HS-5 (cell line): ENCODE measurements at regions not wholly inside any gene's neighbourhood (a gene's known extent, or its start where the extent isn't known, plus 50 kb on each side); places are given as distances from the start of the nearest gene placed in this dataset.

ENCODE experiments used
- DNase-seq: peaks from one replicate; pipeline ENCODE4 v3.0.0-alpha.2; 2012; ENCODE audit warnings: low read depth

GRCh38 chr4:89599026-89599425 is 237.9 kb downstream of the SNCA start:
- no peak for DNase-seq

- no peak for DNase-seq
Measured at GRCh38 chr4:89598602-89599001, 238.4 kb downstream of the SNCA start.

DNA sequence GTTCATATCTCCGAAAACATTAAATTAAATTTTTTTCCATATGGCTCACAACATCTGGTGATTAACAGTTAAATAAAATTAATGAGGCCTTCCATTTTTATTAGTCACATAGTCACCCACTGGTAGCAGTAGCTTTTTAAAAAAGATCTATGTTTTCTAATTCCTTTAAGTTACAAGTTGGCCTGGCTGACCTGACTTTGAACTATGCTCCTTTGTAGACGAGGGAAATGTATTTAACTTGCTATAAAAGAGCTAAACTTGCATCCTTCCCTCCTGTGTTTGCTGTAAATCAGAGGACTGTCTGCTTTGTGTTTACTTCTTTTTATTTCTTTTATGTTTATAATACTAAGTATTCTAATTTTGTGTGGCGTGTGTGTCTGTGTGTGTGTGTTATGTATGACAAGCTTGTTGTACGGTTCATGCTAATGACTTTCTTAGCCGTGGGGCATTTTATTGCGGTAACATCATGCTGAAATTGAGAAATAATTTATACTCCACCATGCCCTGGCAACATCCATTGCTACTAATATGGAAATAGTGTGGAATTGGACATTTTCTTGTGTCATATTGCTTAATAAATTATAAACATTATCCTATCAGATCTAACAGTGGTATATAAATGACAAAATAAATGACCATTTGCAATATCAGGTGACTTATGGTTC is 241.7 kb downstream of the SNCA start:
- DNase-seq, result no peak

DNA sequence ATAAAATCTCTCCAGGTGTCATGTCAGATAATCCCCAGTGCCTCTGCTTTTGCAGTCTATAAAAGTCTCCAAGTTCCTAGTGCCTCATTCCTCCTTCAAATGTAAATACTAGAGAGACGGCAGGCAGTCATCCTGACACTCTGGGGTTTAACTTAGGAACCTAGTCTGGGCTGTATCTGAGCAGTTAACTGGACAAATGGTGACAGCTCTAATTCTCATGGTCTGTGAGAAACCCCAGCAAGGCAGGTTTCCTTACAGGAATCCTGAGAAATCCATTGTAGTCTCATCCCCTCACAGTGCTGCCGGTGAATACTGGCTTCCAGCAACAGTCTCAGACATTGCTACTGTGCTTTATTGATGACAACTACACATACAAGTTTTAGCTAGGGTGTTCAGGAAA is 246.8 kb downstream of the SNCA start:
- no peak for DNase-seq

GRCh38 chr4:89588421-89588820 is 248.5 kb downstream of the SNCA start:
- no peak for DNase-seq

DNA sequence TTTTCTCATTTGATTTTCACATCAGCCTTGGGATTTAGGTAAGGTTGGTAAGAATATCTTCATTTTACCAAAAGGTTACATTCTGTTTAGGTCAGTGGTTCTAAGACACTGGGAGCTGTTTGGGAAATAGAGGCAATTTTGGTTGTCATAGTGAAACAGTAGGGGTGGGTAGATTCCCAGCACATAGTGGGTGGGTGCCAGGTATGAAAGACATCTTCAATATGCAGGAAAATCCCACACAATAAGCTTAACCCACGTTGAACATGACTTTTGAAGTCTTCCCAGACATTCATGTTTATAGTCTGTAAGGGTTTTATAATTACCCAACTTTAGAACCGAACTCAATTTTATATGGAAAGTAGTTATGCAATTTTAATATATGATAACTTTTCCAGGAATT is 249.6 kb downstream of the SNCA start:
- no peak for DNase-seq

DNA sequence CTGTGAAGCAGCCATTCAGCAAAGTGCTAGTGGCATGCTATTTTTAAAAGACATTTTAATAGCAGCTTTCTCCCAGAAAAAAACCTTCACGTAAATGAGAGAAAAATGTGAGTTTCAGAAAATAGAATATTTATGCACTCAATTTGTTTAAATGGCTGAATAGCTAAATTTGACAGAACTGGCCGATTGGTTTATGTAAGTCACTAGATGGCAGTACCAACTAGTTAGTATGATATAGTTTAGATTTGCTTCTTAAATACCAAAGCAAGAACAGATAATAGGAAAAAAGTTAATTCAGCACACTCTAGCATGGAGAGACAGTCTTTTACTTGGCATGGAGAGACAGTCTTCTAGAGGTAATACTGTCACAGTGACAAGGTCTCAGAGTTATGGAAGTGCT is 250.1 kb downstream of the SNCA start:
- DNase-seq, result no peak

- no peak for DNase-seq
Measured at GRCh38 chr4:89586318-89586717, 250.6 kb downstream of the SNCA start.

GRCh38 chr4:89582756-89583505 is 254.0 kb downstream of the SNCA start:
- no peak for DNase-seq

- DNase-seq, result no peak
Measured at GRCh38 chr4:89579771-89580170, 257.2 kb downstream of the SNCA start.

- no peak for DNase-seq
Measured at GRCh38 chr4:89576246-89576645, 260.7 kb downstream of the SNCA start.

- no peak for DNase-seq
Measured at GRCh38 chr4:89575840-89576239, 261.1 kb downstream of the SNCA start.

DNA sequence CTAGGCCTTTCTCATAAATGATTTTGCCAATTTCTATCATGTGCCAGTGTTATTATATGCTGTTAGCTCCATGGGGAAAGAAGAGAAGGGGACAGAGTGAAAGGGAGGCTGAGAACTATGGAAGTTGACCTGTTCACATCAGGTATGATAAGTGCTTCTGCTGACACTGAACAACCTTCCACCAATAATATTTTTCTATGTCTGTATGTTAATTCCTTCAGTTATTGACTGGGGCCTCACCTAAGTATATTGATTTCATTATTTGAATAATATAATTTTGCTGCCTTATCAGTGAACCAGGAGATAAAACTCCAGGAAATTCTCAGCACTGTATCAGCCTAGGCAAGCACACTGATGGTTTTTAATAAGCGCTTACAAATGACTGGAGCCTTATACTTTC is 262.8 kb downstream of the SNCA start:
- no peak for DNase-seq

DNA sequence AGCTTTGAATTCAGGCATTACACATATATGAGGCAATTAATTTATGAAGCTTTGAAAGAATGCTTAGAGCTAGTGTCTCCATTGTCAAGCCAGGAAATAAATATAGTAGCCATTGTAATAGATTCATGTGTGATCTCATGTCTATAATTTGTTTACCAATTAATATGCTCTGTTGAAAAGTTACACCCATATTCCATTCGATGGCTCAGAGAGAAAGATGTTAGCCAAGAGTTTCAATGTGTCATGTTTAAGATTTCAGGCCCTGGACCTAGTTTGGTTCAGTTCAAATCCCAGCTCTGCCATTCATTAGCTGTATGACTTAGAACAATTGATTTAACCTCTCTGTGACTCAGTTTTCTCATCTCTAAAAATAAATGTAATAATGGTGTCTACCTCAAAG is 263.3 kb downstream of the SNCA start:
- DNase-seq, result no peak

DNA sequence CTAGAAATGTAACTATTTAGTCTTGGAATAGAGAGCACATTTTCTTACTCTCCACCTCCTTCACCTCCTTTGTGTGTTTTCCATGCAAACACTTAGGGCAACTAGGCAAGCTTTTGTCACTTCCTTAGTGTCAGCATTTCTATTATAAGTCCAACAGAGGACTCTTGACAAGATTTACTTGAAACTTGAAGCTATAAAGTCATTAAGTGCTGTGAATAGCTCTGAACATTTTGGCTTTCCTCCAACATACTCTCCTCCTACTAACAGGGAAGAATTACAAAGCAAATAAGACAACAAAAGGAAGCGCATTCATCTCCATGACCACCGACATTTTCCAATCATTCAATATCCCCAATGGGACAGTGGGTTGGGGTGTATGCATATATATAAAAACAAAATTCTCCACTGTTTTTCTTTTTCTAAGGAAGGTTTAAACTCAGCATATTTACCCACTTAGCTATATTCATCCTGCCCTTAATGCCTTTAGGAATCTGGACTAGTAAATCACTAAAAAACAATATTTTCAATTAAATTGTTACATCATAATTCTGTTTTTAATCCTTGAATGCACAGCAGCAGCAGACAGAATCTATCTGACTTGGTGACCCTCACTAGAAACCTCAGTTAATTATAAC is 264.6 kb downstream of the SNCA start:
- no peak for DNase-seq

- no peak for DNase-seq
Measured at GRCh38 chr4:89570931-89571330, 263.3 kb upstream of the GPRIN3 start.

GRCh38 chr4:89567936-89568335 is 260.3 kb upstream of the GPRIN3 start:
- DNase-seq, result no peak

GRCh38 chr4:89563431-89563830 is 255.8 kb upstream of the GPRIN3 start:
- no peak for DNase-seq

GRCh38 chr4:89562746-89563145 is 255.1 kb upstream of the GPRIN3 start:
- peak; percentile 11 for DNase-seq

- no peak for DNase-seq
Measured at GRCh38 chr4:89561048-89561447, 253.4 kb upstream of the GPRIN3 start.

GRCh38 chr4:89558147-89558546 is 250.5 kb upstream of the GPRIN3 start:
- DNase-seq, result no peak

DNA sequence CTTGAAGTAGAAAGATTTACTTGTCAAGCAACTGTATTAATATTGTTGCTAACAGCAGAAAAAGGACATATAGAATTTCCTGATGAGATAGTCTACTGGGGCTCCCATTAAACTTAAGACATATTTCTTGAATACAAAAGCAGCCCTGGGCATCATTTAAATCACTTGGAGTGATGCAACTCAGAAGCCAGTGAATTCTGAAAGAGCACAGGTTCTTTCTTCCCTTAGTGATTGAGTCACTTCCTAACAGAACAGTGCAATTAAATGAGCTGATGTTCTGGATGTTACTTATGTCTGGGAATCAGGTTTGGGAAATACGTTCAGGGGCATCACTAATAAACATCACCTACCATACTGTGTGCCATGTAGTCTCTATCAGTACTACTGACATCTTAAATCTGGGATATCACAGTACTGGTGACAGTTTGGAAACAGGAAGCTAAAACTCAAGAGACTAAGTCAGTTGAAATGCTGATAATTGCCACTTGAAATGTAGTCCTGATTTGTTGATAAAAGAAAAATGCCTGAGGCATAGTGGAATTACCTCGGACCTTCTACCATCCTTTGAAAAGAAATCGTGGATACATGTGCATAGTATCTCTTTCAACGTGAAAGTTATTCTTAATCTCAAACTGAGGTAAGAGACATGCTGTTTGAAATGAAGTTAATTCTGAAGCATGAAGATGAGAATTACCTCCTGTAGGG is 249.2 kb upstream of the GPRIN3 start:
- no peak for DNase-seq

DNA sequence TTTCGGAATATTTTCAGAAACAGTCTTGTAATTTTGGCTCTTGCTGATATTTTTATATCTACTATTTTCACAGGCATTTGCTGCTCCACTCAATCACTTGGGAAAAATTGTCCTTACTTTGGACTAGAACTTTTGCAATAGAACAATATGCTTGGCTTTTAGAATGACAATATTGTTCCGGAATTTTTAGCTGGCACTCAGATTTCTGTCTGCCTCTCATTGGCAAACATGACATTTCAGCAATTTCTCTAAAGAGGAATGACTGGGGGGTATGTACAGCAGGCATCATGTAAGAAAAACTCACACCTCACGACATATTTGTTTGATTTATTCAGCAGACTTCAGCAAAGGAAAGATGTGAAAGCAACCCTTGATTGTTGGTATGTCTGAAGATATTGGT is 243.6 kb upstream of the GPRIN3 start:
- DNase-seq, result no peak
